ENCODE measurements at regions not wholly inside any gene's neighbourhood (a gene's known extent, or its start where the extent isn't known, plus 50 kb on each side); places are given as distances from the start of the nearest gene placed in this dataset.

GRCh38 chr15:35774653-35775052 lies 228.7 kb upstream of the DPH6 start:
- H3K9me3 Mint-ChIP-seq (ENCODE audit: unreplicated experiment) = no peaks in the 10 kb centered on the region
- H3K4me1 Mint-ChIP-seq (ENCODE audit: unreplicated experiment) = peaks cover 15% of the 10 kb centered on the region
- DNase-seq (ENCODE audit: low spot score) = no peak
- no peak overlapping the region for H3K27ac Mint-ChIP-seq (ENCODE audit: unreplicated experiment)
- H3K27me3 Mint-ChIP-seq (ENCODE audit: unreplicated experiment) = no peaks in the 10 kb centered on the region
- no peak overlapping the region for H3K4me3 Mint-ChIP-seq (ENCODE audit: unreplicated experiment)
- TF ChIP-seq, protein P1, sequence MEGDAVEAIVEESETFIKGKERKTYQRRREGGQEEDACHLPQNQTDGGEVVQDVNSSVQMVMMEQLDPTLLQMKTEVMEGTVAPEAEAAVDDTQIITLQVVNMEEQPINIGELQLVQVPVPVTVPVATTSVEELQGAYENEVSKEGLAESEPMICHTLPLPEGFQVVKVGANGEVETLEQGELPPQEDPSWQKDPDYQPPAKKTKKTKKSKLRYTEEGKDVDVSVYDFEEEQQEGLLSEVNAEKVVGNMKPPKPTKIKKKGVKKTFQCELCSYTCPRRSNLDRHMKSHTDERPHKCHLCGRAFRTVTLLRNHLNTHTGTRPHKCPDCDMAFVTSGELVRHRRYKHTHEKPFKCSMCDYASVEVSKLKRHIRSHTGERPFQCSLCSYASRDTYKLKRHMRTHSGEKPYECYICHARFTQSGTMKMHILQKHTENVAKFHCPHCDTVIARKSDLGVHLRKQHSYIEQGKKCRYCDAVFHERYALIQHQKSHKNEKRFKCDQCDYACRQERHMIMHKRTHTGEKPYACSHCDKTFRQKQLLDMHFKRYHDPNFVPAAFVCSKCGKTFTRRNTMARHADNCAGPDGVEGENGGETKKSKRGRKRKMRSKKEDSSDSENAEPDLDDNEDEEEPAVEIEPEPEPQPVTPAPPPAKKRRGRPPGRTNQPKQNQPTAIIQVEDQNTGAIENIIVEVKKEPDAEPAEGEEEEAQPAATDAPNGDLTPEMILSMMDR (IDR thresholded peaks at IDR 0.05; ENCODE audit: unreplicated experiment) = no peak
- no peaks in the 10 kb centered on the region for H3K36me3 Mint-ChIP-seq (ENCODE audit: low read depth, unreplicated experiment)

DNA sequence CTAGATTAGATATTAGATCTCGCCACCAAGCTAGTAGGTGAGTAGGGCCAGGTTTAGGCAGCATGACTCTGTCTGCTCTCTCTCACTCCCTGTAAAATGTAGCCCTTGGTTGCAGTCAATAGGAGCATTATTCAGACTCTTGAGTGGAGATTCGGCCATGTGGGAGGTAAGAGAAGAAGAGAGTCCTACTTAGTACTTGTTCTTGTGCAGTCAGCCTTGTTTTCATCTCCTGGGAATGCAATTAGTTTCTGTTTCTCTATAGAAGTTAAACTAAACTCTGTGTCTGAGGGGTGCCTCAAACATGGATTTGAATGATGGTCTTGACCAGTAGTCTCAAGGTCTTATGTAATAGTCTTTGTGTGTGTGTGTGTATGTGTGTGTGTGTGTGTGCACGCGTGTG lies 229.5 kb upstream of the DPH6 start:
- Mint-ChIP-seq H3K9me3 (ENCODE audit: unreplicated experiment) (no peaks in the 10 kb centered on the region), H3K36me3 (ENCODE audit: low read depth, unreplicated experiment) (no peaks in the 10 kb centered on the region), H3K27ac (ENCODE audit: unreplicated experiment) (no peak overlapping the region), H3K4me1 (ENCODE audit: unreplicated experiment) (peaks cover 15% of the 10 kb centered on the region), H3K4me3 (ENCODE audit: unreplicated experiment) (no peak overlapping the region), H3K27me3 (ENCODE audit: unreplicated experiment) (no peaks in the 10 kb centered on the region)
- TF ChIP-seq, protein P1 (IDR thresholded peaks at IDR 0.05; ENCODE audit: unreplicated experiment) = no peak
- DNase-seq (ENCODE audit: low spot score) = no peak

DNA sequence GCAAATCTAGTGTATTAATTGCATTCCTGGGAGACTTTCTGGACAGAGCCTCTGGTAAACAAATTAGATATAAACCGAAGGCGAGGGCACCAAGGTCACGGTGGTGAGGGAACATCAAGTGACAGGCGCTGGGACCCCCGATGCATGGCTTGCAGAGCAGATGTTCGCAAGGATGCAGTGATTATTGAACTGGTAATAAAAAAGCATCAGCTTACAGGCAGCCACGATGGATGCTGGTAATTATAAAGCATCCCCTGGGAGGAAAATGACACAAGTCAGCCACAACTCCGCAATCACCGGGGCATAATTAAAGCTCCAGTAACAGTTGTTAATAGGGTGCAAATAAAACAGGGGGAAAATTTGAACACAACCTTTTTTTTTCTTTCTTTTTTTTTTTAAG lies 231.1 kb upstream of the DPH6 start:
- Mint-ChIP-seq H3K4me1 (ENCODE audit: unreplicated experiment) (peaks cover 15% of the 10 kb centered on the region), H3K4me3 (ENCODE audit: unreplicated experiment) (no peak overlapping the region)

GRCh38 chr15:35783203-35783602 lies 237.2 kb upstream of the DPH6 start:
- no peak overlapping the region for H3K27ac Mint-ChIP-seq (ENCODE audit: unreplicated experiment)
- no peaks in the 10 kb centered on the region for H3K27me3 Mint-ChIP-seq (ENCODE audit: unreplicated experiment)
- no peak for DNase-seq (ENCODE audit: low spot score)
- no peaks in the 10 kb centered on the region for H3K36me3 Mint-ChIP-seq (ENCODE audit: low read depth, unreplicated experiment)
- no peaks in the 10 kb centered on the region for H3K4me1 Mint-ChIP-seq (ENCODE audit: unreplicated experiment)
- TF ChIP-seq, protein P1 (IDR thresholded peaks at IDR 0.05; ENCODE audit: unreplicated experiment) = no peak
- H3K9me3 Mint-ChIP-seq (ENCODE audit: unreplicated experiment) = no peaks in the 10 kb centered on the region
- H3K4me3 Mint-ChIP-seq (ENCODE audit: unreplicated experiment) = no peak overlapping the region

More for the DNA sequence above, 231.1 kb upstream of the DPH6 start:
- Mint-ChIP-seq H3K36me3 (ENCODE audit: low read depth, unreplicated experiment) (no peaks in the 10 kb centered on the region), H3K9me3 (ENCODE audit: unreplicated experiment) (no peaks in the 10 kb centered on the region), H3K27me3 (ENCODE audit: unreplicated experiment) (no peaks in the 10 kb centered on the region), H3K27ac (ENCODE audit: unreplicated experiment) (no peak overlapping the region)
- no peak for DNase-seq (ENCODE audit: low spot score)
- TF ChIP-seq, protein P1 (IDR thresholded peaks at IDR 0.05; ENCODE audit: unreplicated experiment) = no peak

DNA sequence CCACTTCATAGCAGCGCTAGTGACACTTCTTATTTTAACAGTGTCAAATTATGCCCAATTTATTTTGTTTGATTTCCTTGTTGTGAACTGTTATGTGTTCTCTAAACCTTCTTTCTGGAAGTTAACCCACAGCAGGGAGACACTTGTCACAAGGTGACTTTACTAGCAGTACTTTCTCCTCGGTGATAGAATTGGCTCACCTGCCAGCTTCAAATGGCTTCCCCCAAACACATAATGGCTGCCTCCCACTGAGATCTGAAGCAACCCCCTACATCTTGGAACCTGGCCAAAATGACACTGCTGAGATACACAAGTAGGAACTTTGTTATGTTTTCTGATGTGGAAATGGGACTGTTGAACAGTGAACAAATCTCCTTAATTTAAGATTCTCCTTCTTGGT lies 238.8 kb upstream of the DPH6 start:
- Mint-ChIP-seq H3K9me3 (ENCODE audit: unreplicated experiment) (no peaks in the 10 kb centered on the region), H3K36me3 (ENCODE audit: low read depth, unreplicated experiment) (no peaks in the 10 kb centered on the region), H3K27me3 (ENCODE audit: unreplicated experiment) (no peaks in the 10 kb centered on the region), H3K4me1 (ENCODE audit: unreplicated experiment) (no peaks in the 10 kb centered on the region), H3K4me3 (ENCODE audit: unreplicated experiment) (no peak overlapping the region), H3K27ac (ENCODE audit: unreplicated experiment) (no peak overlapping the region)
- TF ChIP-seq, protein P1 (IDR thresholded peaks at IDR 0.05; ENCODE audit: unreplicated experiment) = no peak
- DNase-seq (ENCODE audit: low spot score) = no peak
